ENCODE measurements at regions not wholly inside any gene's neighbourhood (a gene's known extent, or its start where the extent isn't known, plus 50 kb on each side); places are given as distances from the start of the nearest gene placed in this dataset.

DNA sequence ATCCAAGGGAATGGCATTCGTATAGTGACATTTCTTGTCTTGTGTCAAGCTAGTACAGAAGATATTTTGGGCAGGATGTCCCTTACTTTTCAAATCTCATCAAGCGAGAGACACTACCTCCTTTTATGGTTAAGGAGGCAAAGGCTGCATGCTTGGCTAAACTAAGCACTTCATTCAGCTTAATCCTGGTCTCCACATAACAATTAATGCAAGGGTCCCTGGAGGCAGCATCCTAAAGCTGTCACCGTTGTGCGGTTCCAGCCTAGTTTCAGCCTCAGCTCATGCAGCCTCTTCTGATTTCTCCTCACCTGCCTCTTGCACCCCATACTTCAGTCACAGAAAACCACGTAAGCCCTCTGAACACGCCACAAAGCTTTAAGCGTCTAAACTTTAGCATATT is 67.1 kb upstream of the SLC22A23 start:
- TF ChIP-seq POLR2AphosphoS5 (IDR thresholded peaks at IDR 0.05) (no peak), EP300 (IDR thresholded peaks at IDR 0.05) (no peak)
- TF ChIP-seq, protein P1, sequence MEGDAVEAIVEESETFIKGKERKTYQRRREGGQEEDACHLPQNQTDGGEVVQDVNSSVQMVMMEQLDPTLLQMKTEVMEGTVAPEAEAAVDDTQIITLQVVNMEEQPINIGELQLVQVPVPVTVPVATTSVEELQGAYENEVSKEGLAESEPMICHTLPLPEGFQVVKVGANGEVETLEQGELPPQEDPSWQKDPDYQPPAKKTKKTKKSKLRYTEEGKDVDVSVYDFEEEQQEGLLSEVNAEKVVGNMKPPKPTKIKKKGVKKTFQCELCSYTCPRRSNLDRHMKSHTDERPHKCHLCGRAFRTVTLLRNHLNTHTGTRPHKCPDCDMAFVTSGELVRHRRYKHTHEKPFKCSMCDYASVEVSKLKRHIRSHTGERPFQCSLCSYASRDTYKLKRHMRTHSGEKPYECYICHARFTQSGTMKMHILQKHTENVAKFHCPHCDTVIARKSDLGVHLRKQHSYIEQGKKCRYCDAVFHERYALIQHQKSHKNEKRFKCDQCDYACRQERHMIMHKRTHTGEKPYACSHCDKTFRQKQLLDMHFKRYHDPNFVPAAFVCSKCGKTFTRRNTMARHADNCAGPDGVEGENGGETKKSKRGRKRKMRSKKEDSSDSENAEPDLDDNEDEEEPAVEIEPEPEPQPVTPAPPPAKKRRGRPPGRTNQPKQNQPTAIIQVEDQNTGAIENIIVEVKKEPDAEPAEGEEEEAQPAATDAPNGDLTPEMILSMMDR (IDR thresholded peaks at IDR 0.05), result no peak
